GM06990 (cell line): ENCODE measurements at regions not wholly inside any gene's neighbourhood (a gene's known extent, or its start where the extent isn't known, plus 50 kb on each side); places are given as distances from the start of the nearest gene placed in this dataset.

Source experiments
- DNase-seq: peaks from one replicate; pipeline ENCODE4 v3.0.0-alpha.2; 2011; ENCODE audit not compliant: insufficient read length; ENCODE audit errors: extremely low read depth
- H3K27me3 ChIP-seq: replicated peaks from 2 replicates; pipeline ENCODE4 v1.6.0; 2011; ENCODE audit warnings: low read length; ENCODE audit not compliant: control insufficient read depth, insufficient read depth
- H3K36me3 ChIP-seq: 2 replicates; pipeline ENCODE4 v1.5.1; 2011; ENCODE audit warnings: low read length; ENCODE audit not compliant: control insufficient read depth, insufficient read depth
- H3K4me3 ChIP-seq: replicated peaks from 2 replicates; pipeline ENCODE4 v1.5.1; 2011; ENCODE audit warnings: low read depth, mild to moderate bottlenecking, control low read depth, low read length
- CTCF ChIP-seq: IDR thresholded peaks from 2 replicates; pipeline ENCODE4 v1.5.1; 2011; ENCODE audit warnings: low read length, control low read depth, mild to moderate bottlenecking, inconsistent platforms; ENCODE audit not compliant: insufficient read depth, poor library complexity, severe bottlenecking

GRCh38 chr6:86730216-86730615 lies 207.1 kb upstream of the HTR1E start:
- H3K36me3 ChIP-seq = no peaks in the 10 kb centered on the region
- H3K4me3 ChIP-seq = no peak overlapping the region
- no peak for TF ChIP-seq CTCF
- no peaks in the 10 kb centered on the region for H3K27me3 ChIP-seq
- DNase-seq = no peak

GRCh38 chr6:86728976-86729375 lies 208.4 kb upstream of the HTR1E start:
- H3K4me3 ChIP-seq = no peak overlapping the region
- no peaks in the 10 kb centered on the region for H3K36me3 ChIP-seq
- no peaks in the 10 kb centered on the region for H3K27me3 ChIP-seq
- no peak for TF ChIP-seq CTCF
- DNase-seq = no peak

- no peak for TF ChIP-seq CTCF
- H3K27me3 ChIP-seq = no peaks in the 10 kb centered on the region
- DNase-seq = no peak
- H3K36me3 ChIP-seq = no peaks in the 10 kb centered on the region
- no peak overlapping the region for H3K4me3 ChIP-seq
Measured at GRCh38 chr6:86724695-86725094, 212.6 kb upstream of the HTR1E start.

GRCh38 chr6:86723729-86724128 lies 213.6 kb upstream of the HTR1E start:
- Histone ChIP-seq H3K36me3 (no peaks in the 10 kb centered on the region), H3K4me3 (no peak overlapping the region), H3K27me3 (no peaks in the 10 kb centered on the region)
- DNase-seq = no peak
- no peak for TF ChIP-seq CTCF

- DNase-seq = no peak
- H3K36me3 ChIP-seq = no peaks in the 10 kb centered on the region
- no peaks in the 10 kb centered on the region for H3K27me3 ChIP-seq
- H3K4me3 ChIP-seq = no peak overlapping the region
- no peak for TF ChIP-seq CTCF
Measured at GRCh38 chr6:86723151-86723550, 214.2 kb upstream of the HTR1E start.

GRCh38 chr6:86722131-86722530 lies 215.2 kb upstream of the HTR1E start:
- Histone ChIP-seq H3K36me3 (no peaks in the 10 kb centered on the region), H3K27me3 (no peaks in the 10 kb centered on the region), H3K4me3 (no peak overlapping the region)
- DNase-seq = no peak
- no peak for TF ChIP-seq CTCF
